ENCODE measurements at regions not wholly inside any gene's neighbourhood (a gene's known extent, or its start where the extent isn't known, plus 50 kb on each side); places are given as distances from the start of the nearest gene placed in this dataset.

GRCh38 chr10:130786365-130786966, 525.1 kb downstream of the TCERG1L start:
- Histone ChIP-seq H3K4me3 (ENCODE audit: low read depth, low read length) (no peak overlapping the region), H3K36me3 (ENCODE audit: control insufficient read depth, insufficient read depth, low read length) (no peaks in the 10 kb centered on the region), H3K27me3 (ENCODE audit: control insufficient read depth, insufficient read depth, low read length) (no peaks in the 10 kb centered on the region)
- DNase-seq (ENCODE audit: low read depth) (no peak), FAIRE-seq (no peak)
- TF ChIP-seq, protein P1, sequence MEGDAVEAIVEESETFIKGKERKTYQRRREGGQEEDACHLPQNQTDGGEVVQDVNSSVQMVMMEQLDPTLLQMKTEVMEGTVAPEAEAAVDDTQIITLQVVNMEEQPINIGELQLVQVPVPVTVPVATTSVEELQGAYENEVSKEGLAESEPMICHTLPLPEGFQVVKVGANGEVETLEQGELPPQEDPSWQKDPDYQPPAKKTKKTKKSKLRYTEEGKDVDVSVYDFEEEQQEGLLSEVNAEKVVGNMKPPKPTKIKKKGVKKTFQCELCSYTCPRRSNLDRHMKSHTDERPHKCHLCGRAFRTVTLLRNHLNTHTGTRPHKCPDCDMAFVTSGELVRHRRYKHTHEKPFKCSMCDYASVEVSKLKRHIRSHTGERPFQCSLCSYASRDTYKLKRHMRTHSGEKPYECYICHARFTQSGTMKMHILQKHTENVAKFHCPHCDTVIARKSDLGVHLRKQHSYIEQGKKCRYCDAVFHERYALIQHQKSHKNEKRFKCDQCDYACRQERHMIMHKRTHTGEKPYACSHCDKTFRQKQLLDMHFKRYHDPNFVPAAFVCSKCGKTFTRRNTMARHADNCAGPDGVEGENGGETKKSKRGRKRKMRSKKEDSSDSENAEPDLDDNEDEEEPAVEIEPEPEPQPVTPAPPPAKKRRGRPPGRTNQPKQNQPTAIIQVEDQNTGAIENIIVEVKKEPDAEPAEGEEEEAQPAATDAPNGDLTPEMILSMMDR (IDR thresholded peaks at IDR 0.05; ENCODE audit: insufficient read depth, low read length, severe bottlenecking) = no peak

DNA sequence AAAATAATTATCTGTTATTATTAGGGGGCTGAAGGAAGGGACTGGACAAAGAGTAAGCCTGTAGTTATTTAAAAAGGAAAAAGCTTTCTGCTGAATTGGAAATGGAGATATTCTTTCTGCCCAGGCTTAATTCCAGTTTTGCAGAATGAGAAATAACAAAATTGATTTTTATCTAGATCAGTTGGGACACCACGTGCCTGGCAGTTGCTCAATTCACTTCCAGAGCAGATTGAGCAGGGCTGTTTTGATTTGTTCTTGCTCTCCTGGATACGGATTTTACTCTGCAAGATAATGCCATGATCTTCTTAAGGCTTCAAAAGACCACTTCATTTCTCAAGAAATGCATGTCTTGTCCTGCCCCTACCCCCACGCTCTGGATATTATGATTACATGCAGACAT, 524.3 kb downstream of the TCERG1L start:
- Histone ChIP-seq H3K36me3 (ENCODE audit: control insufficient read depth, insufficient read depth, low read length) (no peaks in the 10 kb centered on the region), H3K27me3 (ENCODE audit: control insufficient read depth, insufficient read depth, low read length) (no peaks in the 10 kb centered on the region)
- no peak for FAIRE-seq

GRCh38 chr10:130787821-130788220, 523.7 kb downstream of the TCERG1L start:
- no peak for FAIRE-seq
- H3K4me3 ChIP-seq (ENCODE audit: low read depth, low read length) = no peak overlapping the region
- TF ChIP-seq, protein P1 (IDR thresholded peaks at IDR 0.05; ENCODE audit: insufficient read depth, low read length, severe bottlenecking) = no peak
- no peaks in the 10 kb centered on the region for H3K36me3 ChIP-seq (ENCODE audit: control insufficient read depth, insufficient read depth, low read length)
- no peak for DNase-seq (ENCODE audit: low read depth)
- H3K27me3 ChIP-seq (ENCODE audit: control insufficient read depth, insufficient read depth, low read length) = no peaks in the 10 kb centered on the region

More for the DNA sequence above, 524.3 kb downstream of the TCERG1L start:
- DNase-seq (ENCODE audit: low read depth) = no peak
- H3K4me3 ChIP-seq (ENCODE audit: low read depth, low read length) = no peak overlapping the region
- TF ChIP-seq, protein P1 (IDR thresholded peaks at IDR 0.05; ENCODE audit: insufficient read depth, low read length, severe bottlenecking) = no peak

DNA sequence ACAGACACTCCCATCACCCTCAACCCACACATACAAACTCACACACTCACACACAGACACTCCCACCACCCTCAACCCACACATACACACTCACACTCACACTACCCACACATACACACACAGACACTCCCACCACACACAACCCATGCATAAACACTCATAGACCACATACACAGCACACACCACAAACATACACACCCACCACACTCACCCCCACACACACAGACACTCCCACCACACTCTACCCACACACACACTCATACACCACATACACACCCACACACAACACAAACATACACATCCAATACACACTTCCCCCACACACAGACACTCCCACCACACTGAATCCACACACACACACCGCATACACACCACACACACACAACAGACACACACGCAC, 521.2 kb downstream of the TCERG1L start:
- FAIRE-seq (peak; percentile 100), DNase-seq (ENCODE audit: low read depth) (peak; percentile 2)
- H3K36me3 ChIP-seq (ENCODE audit: control insufficient read depth, insufficient read depth, low read length) = no peaks in the 10 kb centered on the region
- TF ChIP-seq, protein P1 (IDR thresholded peaks at IDR 0.05; ENCODE audit: insufficient read depth, low read length, severe bottlenecking) = no peak
- no peak overlapping the region for H3K4me3 ChIP-seq (ENCODE audit: low read depth, low read length)
- no peaks in the 10 kb centered on the region for H3K27me3 ChIP-seq (ENCODE audit: control insufficient read depth, insufficient read depth, low read length)

DNA sequence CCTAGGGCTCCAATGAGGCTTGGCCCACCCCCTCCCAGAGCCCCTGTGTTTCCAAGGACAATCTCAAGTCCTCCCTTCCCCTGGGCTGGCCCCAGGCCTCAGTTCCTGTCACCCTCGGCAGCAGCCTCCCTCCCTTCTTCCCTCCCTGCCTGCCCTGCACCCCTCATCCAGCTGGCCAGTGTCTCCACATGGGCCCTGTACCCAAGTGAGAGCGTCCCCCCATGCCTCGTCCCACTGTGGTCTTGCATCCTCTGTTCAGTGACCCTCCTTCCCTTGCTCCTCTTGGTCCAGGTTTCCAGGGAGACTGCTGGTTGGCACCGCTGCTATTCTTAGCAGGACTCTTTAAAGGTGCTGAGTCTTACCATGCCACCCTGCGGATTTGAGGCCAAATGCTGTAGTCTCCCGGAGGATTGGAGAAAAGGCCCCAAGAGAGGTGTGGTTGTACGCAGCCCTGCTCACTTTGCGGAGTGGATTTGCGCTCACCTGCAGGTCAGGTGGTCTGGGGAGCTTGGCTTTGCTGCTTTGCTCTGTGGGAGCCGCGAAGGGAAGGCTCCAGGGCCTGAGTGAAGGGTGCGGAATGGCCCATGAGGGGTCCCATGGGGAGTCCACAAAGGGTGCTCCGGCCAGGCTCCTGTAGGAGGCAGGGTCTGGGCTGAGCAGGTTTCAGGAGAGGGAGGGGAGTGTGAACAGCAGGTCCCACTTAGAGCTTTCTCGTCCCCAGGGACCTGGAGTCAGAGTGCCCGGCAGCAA, 519.2 kb downstream of the TCERG1L start:
- no peak overlapping the region for H3K4me3 ChIP-seq (ENCODE audit: low read depth, low read length)
- no peaks in the 10 kb centered on the region for H3K27me3 ChIP-seq (ENCODE audit: control insufficient read depth, insufficient read depth, low read length)
- DNase-seq (ENCODE audit: low read depth) (no peak), FAIRE-seq (no peak)
- TF ChIP-seq, protein P1 (IDR thresholded peaks at IDR 0.05; ENCODE audit: insufficient read depth, low read length, severe bottlenecking) = no peak
- no peaks in the 10 kb centered on the region for H3K36me3 ChIP-seq (ENCODE audit: control insufficient read depth, insufficient read depth, low read length)

Measured in bronchial epithelial cell (primary cell).